HEK293T (cell line): ENCODE measurements at regions not wholly inside any gene's neighbourhood (a gene's known extent, or its start where the extent isn't known, plus 50 kb on each side); places are given as distances from the start of the nearest gene placed in this dataset.

Source experiments
- ELF4 ChIP-seq: fragments of 450-650 bp; IDR thresholded peaks from 2 replicates; pipeline ENCODE4 v1.6.1; 2017; ENCODE audit warnings: antibody characterized with exemption
- HDGF ChIP-seq: fragments of 450-650 bp; IDR thresholded peaks from 2 replicates; pipeline ENCODE4 v1.6.1; 2017; ENCODE audit warnings: antibody characterized with exemption, borderline replicate concordance

- TF ChIP-seq HDGF (no peak), ELF4 (no peak)
Observed at GRCh38 chr7:45459476-45459875, 114.7 kb upstream of the ADCY1 start.
